CD14-positive monocyte (primary cell): ENCODE measurements at regions not wholly inside any gene's neighbourhood (a gene's known extent, or its start where the extent isn't known, plus 50 kb on each side); places are given as distances from the start of the nearest gene placed in this dataset.

ENCODE experiments used
- DNase-seq, 3 donors: peaks; one replicate each; pipeline ENCODE4 v3.0.0-alpha.2; 2011 to 2022
- H2AFZ ChIP-seq: 2 replicates; pipeline ENCODE4 v1.6.0; 2012; ENCODE audit warnings: mild to moderate bottlenecking, low read depth, low read length, inconsistent platforms; ENCODE audit not compliant: insufficient read depth, poor library complexity, severe bottlenecking
- H3K27ac ChIP-seq, 2 donors: 1 replicate in 1 of 2; 2 replicates in 1 of 2; pipeline ENCODE4 v1.5.1; 2012 to 2013; ENCODE audit warnings: low read length in 2 of 2, control low read depth in 1 of 2, inconsistent platforms in 1 of 2, low read depth in 1 of 2, mild to moderate bottlenecking in 1 of 2
- H3K27me3 ChIP-seq, 2 donors: one replicate each; pipeline versions ENCODE4 v1.6.0 to v1.6.1; 2011 to 2013; ENCODE audit warnings: low read length in 2 of 2; ENCODE audit not compliant: control insufficient read depth in 2 of 2, insufficient read depth in 2 of 2
- H3K36me3 ChIP-seq, 2 donors: replicated peaks in 1 of 2; 1 replicate in 1 of 2; 2 replicates in 1 of 2; pipeline versions ENCODE4 v1.5.1 to v1.6.1; 2012 to 2013; ENCODE audit warnings: low read length in 2 of 2, control low read depth in 1 of 2, inconsistent platforms in 1 of 2, mild to moderate bottlenecking in 1 of 2; ENCODE audit not compliant: insufficient read depth in 2 of 2, control insufficient read depth in 1 of 2
- H3K4me1 ChIP-seq, 2 donors: 1 replicate in 1 of 2; 2 replicates in 1 of 2; pipeline versions ENCODE4 v1.5.1 to v1.6.1; 2012 to 2013; ENCODE audit warnings: low read length in 2 of 2, control low read depth in 1 of 2, inconsistent platforms in 1 of 2, mild to moderate bottlenecking in 1 of 2, moderate library complexity in 1 of 2; ENCODE audit not compliant: insufficient read depth in 2 of 2, control insufficient read depth in 1 of 2
- H3K4me2 ChIP-seq: replicated peaks from 2 replicates; pipeline ENCODE3; 2012; ENCODE audit warnings: low read length, moderate library complexity, mild to moderate bottlenecking; ENCODE audit not compliant: poor library complexity, severe bottlenecking; ENCODE audit errors: extremely low read depth
- H3K4me3 ChIP-seq, 3 experiments: fragments of 200-600 bp in 1 of 3; sonication (generic) in 1 of 3; replicated peaks in 1 of 3; 1 replicate in 2 of 3; 2 replicates in 1 of 3; pipeline ENCODE4 v1.5.1; 2011 to 2013; ENCODE audit warnings: low read length in 3 of 3, mild to moderate bottlenecking in 3 of 3, control low read depth in 2 of 3, low read depth in 2 of 3, inconsistent platforms in 1 of 3, moderate library complexity in 1 of 3
- H3K79me2 ChIP-seq: 2 replicates; pipeline ENCODE4 v1.6.0; 2012; ENCODE audit warnings: mild to moderate bottlenecking, control low read depth, inconsistent platforms, low read length, moderate library complexity; ENCODE audit not compliant: insufficient read depth
- H3K9ac ChIP-seq: 2 replicates; pipeline ENCODE4 v1.6.0; 2017; ENCODE audit warnings: low read length, mild to moderate bottlenecking; ENCODE audit not compliant: insufficient read depth, poor library complexity, severe bottlenecking
- H3K9me3 ChIP-seq, 2 donors: replicated peaks in 1 of 2; 1 replicate in 1 of 2; 2 replicates in 1 of 2; pipeline versions ENCODE4 v1.5.1 to v1.6.1; 2012 to 2013; ENCODE audit warnings: low read length in 2 of 2, control low read depth in 1 of 2; ENCODE audit not compliant: control insufficient read depth in 1 of 2, insufficient read depth in 1 of 2
- H4K20me1 ChIP-seq: 2 replicates; pipeline ENCODE4 v1.6.0; 2012; ENCODE audit warnings: mild to moderate bottlenecking, low read length, control low read depth, moderate library complexity; ENCODE audit not compliant: insufficient read depth
- H3K27ac Mint-ChIP-seq, 7 donors: one replicate each; pipeline ENCODE4 v1.8.0; 2020; ENCODE audit warnings: mild to moderate bottlenecking in 7 of 7, mixed read lengths in 7 of 7, moderate library complexity in 6 of 7, inconsistent platforms in 2 of 7
- H3K27me3 Mint-ChIP-seq, 3 donors: one replicate each; pipeline ENCODE4 v1.8.0; 2021 to 2022; ENCODE audit warnings: low read depth in 3 of 3, mild to moderate bottlenecking in 3 of 3, mixed read lengths in 3 of 3, moderate library complexity in 3 of 3, inconsistent platforms in 1 of 3
- H3K36me3 Mint-ChIP-seq, 2 donors: one replicate each; pipeline ENCODE4 v1.8.0; 2020; ENCODE audit warnings: mixed read lengths in 2 of 2, inconsistent platforms in 1 of 2, mild to moderate bottlenecking in 1 of 2
- H3K4me1 Mint-ChIP-seq: one replicate; pipeline ENCODE4 v1.8.0; 2020; ENCODE audit warnings: mild to moderate bottlenecking, mixed read lengths
- H3K4me3 Mint-ChIP-seq, 2 donors: one replicate each; pipeline ENCODE4 v1.8.0; 2020; ENCODE audit warnings: mild to moderate bottlenecking in 2 of 2, mixed read lengths in 2 of 2, moderate library complexity in 1 of 2
- H3K9me3 Mint-ChIP-seq, 7 donors: one replicate each; pipeline ENCODE4 v1.8.0; 2020 to 2022; ENCODE audit warnings: mixed read lengths in 7 of 7, mild to moderate bottlenecking in 6 of 7, moderate library complexity in 6 of 7, inconsistent platforms in 2 of 7
- CTCF ChIP-seq: fragments of 200-600 bp; IDR thresholded peaks from one replicate; pipeline ENCODE4 v1.8.0; 2022; ENCODE audit warnings: antibody characterized with exemption, mild to moderate bottlenecking
- WGBS: methylation state at CpG from one replicate; pipeline ENCODE4 v1.1.5; 2013; ENCODE audit warnings: missing lambda C conversion rate; ENCODE audit not compliant: insufficient coverage; 5-methylcytosine and 5-hydroxymethylcytosine counted together
- intact Hi-C, 2 donors: fragments of 100-400 bp; cut with micrococcal nuclease; formaldehyde crosslinking; loops; one replicate each; pipeline versions ENCODE4 v1.15.0 to v1.15.1; 2023

- no peak overlapping the region for H3K4me3 ChIP-seq
- peaks cover 0 to 2% (median 0%) of the 10 kb centered on the region in 3 donors for H3K27me3 Mint-ChIP-seq
- H3K9ac ChIP-seq, result no peak overlapping the region
- H3K4me1 ChIP-seq, result no peaks in the 10 kb centered on the region
- H2AFZ ChIP-seq, result no peak overlapping the region
- no peak overlapping the region for H3K27ac ChIP-seq
- DNase-seq, result no peak
- intact Hi-C loops, result no loop called here
- H3K79me2 ChIP-seq, result no peaks in the 10 kb centered on the region
- H3K4me2 ChIP-seq, result no peak overlapping the region
- no peak for TF ChIP-seq CTCF
- no peaks in the 10 kb centered on the region for H3K4me1 Mint-ChIP-seq
- H4K20me1 ChIP-seq, result no peaks in the 10 kb centered on the region
- H3K27me3 ChIP-seq, result no peaks in the 10 kb centered on the region
- H3K27ac Mint-ChIP-seq, result no peak overlapping the region
- H3K9me3 Mint-ChIP-seq, result no peaks in the 10 kb centered on the region
- H3K4me3 Mint-ChIP-seq, result no peak overlapping the region
- no peaks in the 10 kb centered on the region for H3K36me3 Mint-ChIP-seq
- no peaks in the 10 kb centered on the region for H3K36me3 ChIP-seq
- WGBS, result 43% methylated on average over 1 of the region's 1 CpG
- no peaks in the 10 kb centered on the region for H3K9me3 ChIP-seq
Observed at GRCh38 chrX:128106630-128107029, 54.4 kb upstream of the ACTRT1 start.

GRCh38 chrX:128105659-128106058 lies 53.5 kb upstream of the ACTRT1 start:
- no peak overlapping the region for H2AFZ ChIP-seq
- H3K4me3 Mint-ChIP-seq, result no peak overlapping the region
- H3K4me3 ChIP-seq, result no peak overlapping the region
- no peaks in the 10 kb centered on the region for H3K36me3 ChIP-seq
- H3K27me3 ChIP-seq, result no peaks in the 10 kb centered on the region
- no peaks in the 10 kb centered on the region for H3K36me3 Mint-ChIP-seq
- intact Hi-C loops, result no loop called here
- H3K27ac Mint-ChIP-seq, result no peak overlapping the region
- no peak for TF ChIP-seq CTCF
- no peak overlapping the region for H3K9ac ChIP-seq
- DNase-seq, result no peak
- no peak overlapping the region for H3K27ac ChIP-seq
- H3K27me3 Mint-ChIP-seq, result peaks cover 0 to 2% (median 0%) of the 10 kb centered on the region in 3 donors
- no peaks in the 10 kb centered on the region for H3K79me2 ChIP-seq
- H3K9me3 ChIP-seq, result no peaks in the 10 kb centered on the region
- H3K9me3 Mint-ChIP-seq, result peaks cover 0 to 3% (median 0%) of the 10 kb centered on the region in 7 donors
- H3K4me2 ChIP-seq, result no peak overlapping the region
- H3K4me1 Mint-ChIP-seq, result no peaks in the 10 kb centered on the region
- no peaks in the 10 kb centered on the region for H4K20me1 ChIP-seq
- no peaks in the 10 kb centered on the region for H3K4me1 ChIP-seq
